ENCODE measurements at regions not wholly inside any gene's neighbourhood (a gene's known extent, or its start where the extent isn't known, plus 50 kb on each side); places are given as distances from the start of the nearest gene placed in this dataset.

DNA sequence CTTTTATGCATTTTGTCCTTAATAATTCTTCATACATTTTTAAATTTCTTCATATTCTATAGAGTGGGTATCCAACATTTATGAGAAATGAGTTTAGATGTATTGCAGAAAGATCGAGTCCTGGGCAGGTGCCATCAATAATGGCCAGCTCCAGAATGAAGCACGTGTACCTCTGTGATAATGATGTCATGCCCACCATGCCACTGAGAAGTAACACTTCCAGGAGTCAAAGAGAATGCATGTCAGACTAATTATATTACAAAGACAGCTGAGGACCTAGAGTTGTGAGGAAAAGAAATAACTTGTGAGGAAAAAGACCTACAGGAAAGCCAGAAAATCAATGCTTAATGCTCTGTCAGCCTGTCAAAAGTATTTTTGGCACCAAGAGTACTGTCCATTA lies 157.4 kb upstream of the P2RY1 start:
- WGBS, 2 donors: 60 to 67% methylated on average over 2 of the region's 2 CpGs
- Histone ChIP-seq H3K27me3 (no peaks in the 10 kb centered on the region), H3K4me1 (peaks cover 0 to 4% (median 0%) of the 10 kb centered on the region in 9 donors), H3K27ac (no peak overlapping the region), H3K36me3 (no peaks in the 10 kb centered on the region), H3K4me3 (no peak overlapping the region), H3K9me3 (no peaks in the 10 kb centered on the region)
- DNase-seq (no peak), ATAC-seq (no peak)
- TF ChIP-seq, protein P1, sequence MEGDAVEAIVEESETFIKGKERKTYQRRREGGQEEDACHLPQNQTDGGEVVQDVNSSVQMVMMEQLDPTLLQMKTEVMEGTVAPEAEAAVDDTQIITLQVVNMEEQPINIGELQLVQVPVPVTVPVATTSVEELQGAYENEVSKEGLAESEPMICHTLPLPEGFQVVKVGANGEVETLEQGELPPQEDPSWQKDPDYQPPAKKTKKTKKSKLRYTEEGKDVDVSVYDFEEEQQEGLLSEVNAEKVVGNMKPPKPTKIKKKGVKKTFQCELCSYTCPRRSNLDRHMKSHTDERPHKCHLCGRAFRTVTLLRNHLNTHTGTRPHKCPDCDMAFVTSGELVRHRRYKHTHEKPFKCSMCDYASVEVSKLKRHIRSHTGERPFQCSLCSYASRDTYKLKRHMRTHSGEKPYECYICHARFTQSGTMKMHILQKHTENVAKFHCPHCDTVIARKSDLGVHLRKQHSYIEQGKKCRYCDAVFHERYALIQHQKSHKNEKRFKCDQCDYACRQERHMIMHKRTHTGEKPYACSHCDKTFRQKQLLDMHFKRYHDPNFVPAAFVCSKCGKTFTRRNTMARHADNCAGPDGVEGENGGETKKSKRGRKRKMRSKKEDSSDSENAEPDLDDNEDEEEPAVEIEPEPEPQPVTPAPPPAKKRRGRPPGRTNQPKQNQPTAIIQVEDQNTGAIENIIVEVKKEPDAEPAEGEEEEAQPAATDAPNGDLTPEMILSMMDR (IDR thresholded peaks at IDR 0.05): no peak
- intact Hi-C loops (cut with DNase I): no loop called here

DNA sequence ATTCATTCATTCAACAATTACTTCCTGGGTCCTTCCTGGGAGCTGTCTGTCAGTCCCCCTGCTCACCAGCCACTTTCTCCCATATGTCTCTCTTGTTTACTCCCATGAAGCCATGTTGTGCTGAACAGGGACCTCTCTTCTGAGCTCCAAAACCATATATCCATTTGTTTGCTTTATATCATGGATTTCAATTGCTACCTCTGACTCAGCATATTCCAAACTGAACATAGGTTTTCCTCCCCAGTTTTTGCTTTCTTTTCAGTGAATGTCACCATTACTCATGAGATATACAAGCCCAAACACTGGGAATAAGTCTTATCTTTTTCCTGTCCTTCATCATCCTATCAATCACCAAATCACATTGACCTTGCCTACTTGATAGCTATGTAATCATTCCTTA lies 152.5 kb upstream of the P2RY1 start:
- intact Hi-C loops (cut with DNase I): no loop called here
- H3K4me1 ChIP-seq: no peaks in the 10 kb centered on the region

GRCh38 chr3:152683521-152683999 lies 151.4 kb upstream of the P2RY1 start:
- WGBS, 2 donors: 97 to 98% methylated on average over 9 of the region's 9 CpGs

More for the DNA sequence above, 152.5 kb upstream of the P2RY1 start:
- H3K27ac ChIP-seq: no peak overlapping the region
- DNase-seq (no peak), ATAC-seq (no peak)
- H3K36me3 ChIP-seq: no peaks in the 10 kb centered on the region
- TF ChIP-seq, protein P1 (IDR thresholded peaks at IDR 0.05): no peak
- no peaks in the 10 kb centered on the region for H3K27me3 ChIP-seq
- H3K4me3 ChIP-seq: no peak overlapping the region
- H3K9me3 ChIP-seq: no peaks in the 10 kb centered on the region

DNA sequence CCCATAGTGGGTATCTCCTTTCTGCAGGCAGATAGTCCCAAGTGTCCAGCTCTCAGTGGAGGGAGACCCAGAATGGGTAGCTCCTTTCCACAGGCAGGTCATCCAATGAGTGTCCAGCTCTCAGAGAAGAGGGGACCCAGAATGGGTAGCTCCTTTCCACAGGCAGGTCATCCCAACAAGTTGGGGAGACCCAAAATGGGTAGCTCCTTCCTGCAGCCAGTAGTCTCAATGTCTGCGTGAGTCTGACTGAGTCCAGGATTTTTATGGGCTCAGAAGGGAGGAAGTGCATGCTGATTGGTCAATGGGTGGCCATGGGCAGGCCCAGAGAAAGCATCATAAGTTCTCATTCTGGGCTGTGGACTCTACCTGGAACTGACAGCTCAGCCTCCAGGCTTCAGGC lies 150.7 kb upstream of the P2RY1 start:
- TF ChIP-seq, protein P1 (IDR thresholded peaks at IDR 0.05): no peak
- WGBS, 2 donors: 96% methylated on average over 1 of the region's 1 CpG
- Histone ChIP-seq H3K9me3 (peaks cover 0 to under 1% (median 0%) of the 10 kb centered on the region in 11 donors), H3K27ac (no peak overlapping the region), H3K4me1 (no peaks in the 10 kb centered on the region), H3K27me3 (no peaks in the 10 kb centered on the region), H3K36me3 (no peaks in the 10 kb centered on the region), H3K4me3 (no peak overlapping the region)
- DNase-seq: no peak
- ATAC-seq: no peak
- intact Hi-C loops (cut with DNase I): no loop called here

More at GRCh38 chr3:152683521-152683999, 151.4 kb upstream of the P2RY1 start:
- H3K36me3 ChIP-seq: no peaks in the 10 kb centered on the region
- H3K4me3 ChIP-seq: no peak overlapping the region
- intact Hi-C loops (cut with DNase I): no loop called here
- ATAC-seq (no peak), DNase-seq (no peak)
- H3K4me1 ChIP-seq: no peaks in the 10 kb centered on the region
- no peaks in the 10 kb centered on the region for H3K27me3 ChIP-seq
- H3K27ac ChIP-seq: no peak overlapping the region
- no peaks in the 10 kb centered on the region for H3K9me3 ChIP-seq
- TF ChIP-seq, protein P1 (IDR thresholded peaks at IDR 0.05): no peak
